Esophagus muscularis mucosa (tissue), 4 donors: ENCODE measurements at regions not wholly inside any gene's neighbourhood (a gene's known extent, or its start where the extent isn't known, plus 50 kb on each side); places are given as distances from the start of the nearest gene placed in this dataset.

Experiments used
- DNase-seq: peaks from one replicate; pipeline ENCODE4 v3.0.0-alpha.2; 2017; ENCODE audit errors: extremely low spot score
- H3K27ac ChIP-seq, 4 donors: fragments of 200-600 bp; sonication (generic); replicated peaks in 1 of 4; 1 replicate in 3 of 4; 2 replicates in 1 of 4; pipeline ENCODE4 v1.5.1; 2016 to 2019; ENCODE audit warnings: mild to moderate bottlenecking in 1 of 4
- H3K27me3 ChIP-seq, 4 donors: fragments of 200-600 bp; sonication (generic); one replicate each; pipeline versions ENCODE4 v1.5.1 to v1.6.0; 2016 to 2019
- H3K36me3 ChIP-seq, 4 donors: fragments of 200-600 bp; sonication (generic); one replicate each; pipeline ENCODE4 v1.5.1; 2016 to 2019
- H3K4me1 ChIP-seq, 4 donors: fragments of 200-600 bp; sonication (generic); one replicate each; pipeline ENCODE4 v1.5.1; 2016 to 2019
- H3K4me3 ChIP-seq, 4 donors: fragments of 200-600 bp; sonication (generic); 1 replicate in 2 of 4; 2 replicates in 2 of 4; pipeline ENCODE4 v1.5.1; 2016 to 2019; ENCODE audit warnings: mild to moderate bottlenecking in 4 of 4, moderate library complexity in 1 of 4
- H3K9me3 ChIP-seq, 4 donors: fragments of 200-600 bp; sonication (generic); 1 replicate in 3 of 4; 2 replicates in 1 of 4; pipeline ENCODE4 v1.5.1; 2016 to 2019
- EP300 ChIP-seq: sonication (generic); formaldehyde crosslinking; IDR thresholded peaks from one replicate; pipeline ENCODE4 v1.6.1; 2017; ENCODE audit warnings: antibody characterized with exemption
- POLR2A ChIP-seq: fragments of 450-650 bp; IDR thresholded peaks from one replicate; pipeline ENCODE4 v1.6.1; 2017; ENCODE audit warnings: antibody characterized with exemption, moderate library complexity, mild to moderate bottlenecking, low read depth
- POLR2AphosphoS5 ChIP-seq, 2 donors: sonication (generic); formaldehyde crosslinking; IDR thresholded peaks; one replicate each; pipeline ENCODE4 v1.6.1; 2017; ENCODE audit warnings: antibody characterized with exemption in 2 of 2
- WGBS: methylation state at CpG from one replicate; pipeline ENCODE4 v1.1.5; 2018; 5-methylcytosine and 5-hydroxymethylcytosine counted together
- intact Hi-C: fragments of 100-400 bp; cut with DNase I; formaldehyde crosslinking; loops from one replicate; pipeline ENCODE4 v1.15.1; 2023
- TF ChIP-seq, protein P1 (sequence below), 3 experiments: fragments of 200-600 bp in 2 of 3; fragments of 450-650 bp in 1 of 3; sonication (generic) in 2 of 3; IDR thresholded peaks; one replicate each; pipeline ENCODE4 v1.5.1; 2017 to 2019; ENCODE audit warnings: antibody characterized with exemption in 3 of 3, mild to moderate bottlenecking in 2 of 3, moderate library complexity in 1 of 3

DNA sequence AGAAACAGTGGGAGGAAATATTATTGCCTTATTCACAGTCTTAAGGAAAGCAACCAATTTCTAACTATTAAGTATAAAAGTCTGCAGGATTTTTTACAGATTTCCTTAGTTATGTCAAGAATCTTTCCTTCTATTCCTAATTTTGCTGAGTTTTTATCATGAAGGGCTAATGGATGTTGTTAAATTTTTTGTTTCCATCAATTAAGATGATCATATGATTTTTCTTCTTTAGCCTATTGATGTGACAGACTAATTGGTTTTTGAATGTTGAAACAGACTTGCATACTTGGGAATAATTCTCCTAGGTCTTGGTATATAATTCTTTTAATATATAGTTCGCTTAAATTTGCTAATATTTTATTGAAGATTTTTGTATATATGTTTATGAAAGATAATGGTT lies 569.1 kb upstream of the KCND2 start:
- Histone ChIP-seq H3K27me3 (no peaks in the 10 kb centered on the region), H3K4me3 (no peak overlapping the region), H3K36me3 (no peaks in the 10 kb centered on the region), H3K9me3 (peaks cover 0 to 4% (median 0%) of the 10 kb centered on the region in 4 donors), H3K4me1 (no peaks in the 10 kb centered on the region), H3K27ac (no peak overlapping the region)
- WGBS: 84% methylated on average over 1 of the region's 1 CpG
- no peak for TF ChIP-seq POLR2A
- TF ChIP-seq EP300: no peak
- TF ChIP-seq, protein P1, sequence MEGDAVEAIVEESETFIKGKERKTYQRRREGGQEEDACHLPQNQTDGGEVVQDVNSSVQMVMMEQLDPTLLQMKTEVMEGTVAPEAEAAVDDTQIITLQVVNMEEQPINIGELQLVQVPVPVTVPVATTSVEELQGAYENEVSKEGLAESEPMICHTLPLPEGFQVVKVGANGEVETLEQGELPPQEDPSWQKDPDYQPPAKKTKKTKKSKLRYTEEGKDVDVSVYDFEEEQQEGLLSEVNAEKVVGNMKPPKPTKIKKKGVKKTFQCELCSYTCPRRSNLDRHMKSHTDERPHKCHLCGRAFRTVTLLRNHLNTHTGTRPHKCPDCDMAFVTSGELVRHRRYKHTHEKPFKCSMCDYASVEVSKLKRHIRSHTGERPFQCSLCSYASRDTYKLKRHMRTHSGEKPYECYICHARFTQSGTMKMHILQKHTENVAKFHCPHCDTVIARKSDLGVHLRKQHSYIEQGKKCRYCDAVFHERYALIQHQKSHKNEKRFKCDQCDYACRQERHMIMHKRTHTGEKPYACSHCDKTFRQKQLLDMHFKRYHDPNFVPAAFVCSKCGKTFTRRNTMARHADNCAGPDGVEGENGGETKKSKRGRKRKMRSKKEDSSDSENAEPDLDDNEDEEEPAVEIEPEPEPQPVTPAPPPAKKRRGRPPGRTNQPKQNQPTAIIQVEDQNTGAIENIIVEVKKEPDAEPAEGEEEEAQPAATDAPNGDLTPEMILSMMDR (IDR thresholded peaks at IDR 0.05): no peak
- TF ChIP-seq POLR2AphosphoS5 (IDR thresholded peaks at IDR 0.05): no peak
- no peak for DNase-seq
- intact Hi-C loops: no loop called here

DNA sequence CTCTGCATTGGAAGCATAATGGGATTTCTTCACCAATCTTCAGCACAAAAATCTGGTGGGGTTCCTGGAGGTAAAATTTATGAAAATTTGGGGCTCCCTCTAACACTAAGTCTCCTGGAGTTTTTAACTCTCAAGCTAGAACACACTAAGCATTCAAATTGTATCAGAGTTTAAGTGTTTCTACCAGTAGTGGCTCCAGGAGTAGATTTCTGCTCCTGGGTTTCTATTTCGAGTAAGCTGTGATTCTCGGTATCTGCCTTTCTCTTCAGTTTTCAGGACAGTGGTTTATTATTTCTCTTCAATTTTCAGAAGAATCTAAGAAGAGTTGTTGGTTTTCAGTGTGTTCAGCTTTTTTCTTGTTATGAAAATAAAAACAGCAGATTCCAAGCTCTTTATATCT lies 566.4 kb upstream of the KCND2 start:
- Histone ChIP-seq H3K9me3 (peaks cover 0 to 4% (median 0%) of the 10 kb centered on the region in 4 donors), H3K27ac (no peak overlapping the region), H3K4me1 (no peaks in the 10 kb centered on the region), H3K4me3 (no peak overlapping the region), H3K27me3 (no peaks in the 10 kb centered on the region), H3K36me3 (no peaks in the 10 kb centered on the region)
- WGBS: 85% methylated on average over 2 of the region's 2 CpGs
- intact Hi-C loops: no loop called here
- TF ChIP-seq EP300 (no peak), POLR2A (no peak)
- DNase-seq: no peak

DNA sequence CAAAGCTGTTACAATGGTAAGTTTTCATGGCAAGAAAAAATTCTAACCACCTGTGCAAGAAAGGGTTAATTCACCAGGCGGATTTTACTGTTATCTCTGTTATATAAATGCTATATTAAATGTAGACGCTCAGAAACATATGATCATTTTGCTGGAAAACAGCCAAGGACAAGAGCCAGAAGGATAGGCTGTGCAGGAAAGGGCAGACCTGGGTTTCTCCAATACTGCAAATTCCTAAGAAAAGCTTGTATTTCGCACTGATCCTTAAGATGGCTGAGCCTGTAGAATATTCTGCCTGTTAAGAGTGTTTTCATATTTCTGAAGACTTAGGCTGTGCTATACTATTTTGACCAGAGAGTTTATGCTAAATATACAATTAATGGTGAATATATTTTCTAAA lies 564.1 kb upstream of the KCND2 start:
- no peak for TF ChIP-seq POLR2A
- TF ChIP-seq EP300: no peak
- TF ChIP-seq, protein P1 (IDR thresholded peaks at IDR 0.05): no peak
- no peak for TF ChIP-seq POLR2AphosphoS5 (IDR thresholded peaks at IDR 0.05)

DNA sequence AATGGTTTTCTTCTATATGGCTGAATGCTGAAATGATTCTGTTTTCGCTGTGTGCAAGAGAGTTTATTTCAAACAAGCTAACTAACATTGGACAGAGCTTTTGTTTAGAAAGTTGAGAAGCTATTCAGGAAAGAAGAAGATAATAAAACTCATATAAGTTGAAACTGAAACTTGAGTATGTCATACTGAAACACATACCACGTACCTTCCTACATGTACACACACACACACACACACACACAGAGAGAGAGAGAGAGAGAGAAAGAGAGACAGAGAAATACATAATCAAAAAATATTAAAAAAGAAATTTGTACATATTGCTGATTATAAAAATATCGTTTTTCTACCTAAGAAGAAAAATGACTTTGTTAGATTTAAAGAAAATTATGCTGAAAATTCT lies 561.9 kb upstream of the KCND2 start:
- TF ChIP-seq POLR2AphosphoS5 (IDR thresholded peaks at IDR 0.05) (no peak), POLR2A (no peak), EP300 (no peak)
- TF ChIP-seq, protein P1 (IDR thresholded peaks at IDR 0.05): no peak
- intact Hi-C loops: no loop called here
- no peak overlapping the region for H3K27ac ChIP-seq
- 76% methylated on average over 3 of the region's 3 CpGs for WGBS
- no peaks in the 10 kb centered on the region for H3K4me1 ChIP-seq
- no peak overlapping the region for H3K4me3 ChIP-seq
- H3K9me3 ChIP-seq: no peaks in the 10 kb centered on the region
- H3K36me3 ChIP-seq: no peaks in the 10 kb centered on the region
- H3K27me3 ChIP-seq: no peaks in the 10 kb centered on the region
- no peak for DNase-seq

More for the DNA sequence above, 564.1 kb upstream of the KCND2 start:
- H3K4me1 ChIP-seq: no peaks in the 10 kb centered on the region
- H3K36me3 ChIP-seq: no peaks in the 10 kb centered on the region
- H3K9me3 ChIP-seq: no peaks in the 10 kb centered on the region
- 25% methylated on average over 3 of the region's 3 CpGs for WGBS
- no peak for DNase-seq
- H3K27ac ChIP-seq: no peak overlapping the region
- no peaks in the 10 kb centered on the region for H3K27me3 ChIP-seq
- intact Hi-C loops: no loop called here
- no peak overlapping the region for H3K4me3 ChIP-seq

DNA sequence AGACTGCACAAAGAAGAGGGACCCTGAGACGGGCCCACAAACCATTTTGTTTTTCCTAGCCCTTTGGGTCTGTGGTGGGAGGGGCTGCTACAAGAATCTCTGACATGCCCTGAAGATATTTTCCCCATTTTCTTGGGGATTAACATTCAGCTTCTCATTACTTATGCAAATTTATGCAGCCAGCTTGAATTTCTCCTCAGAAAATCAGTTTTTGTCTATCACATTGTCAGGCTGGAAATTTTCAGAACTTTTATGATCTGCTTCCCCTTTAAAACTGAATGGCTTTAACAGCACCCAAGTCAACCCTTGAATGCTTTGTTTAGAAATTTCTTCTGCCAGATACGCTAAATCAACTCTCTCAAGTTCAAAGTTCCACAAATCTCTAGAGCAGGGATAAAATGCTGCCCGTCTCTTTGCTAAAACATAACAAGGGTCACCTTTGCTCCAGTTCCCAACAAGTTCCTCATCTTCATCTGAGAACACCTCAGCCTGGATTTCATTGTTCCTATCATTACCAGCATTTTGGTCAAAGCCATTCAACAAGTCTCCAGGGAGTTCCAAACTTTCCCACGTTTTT lies 560.0 kb upstream of the KCND2 start:
- no peaks in the 10 kb centered on the region for H3K36me3 ChIP-seq
- H3K4me1 ChIP-seq: no peaks in the 10 kb centered on the region
- TF ChIP-seq POLR2A: no peak
- TF ChIP-seq POLR2AphosphoS5 (IDR thresholded peaks at IDR 0.05): no peak
- TF ChIP-seq, protein P1 (IDR thresholded peaks at IDR 0.05): no peak
- no peak for TF ChIP-seq EP300
- no peak overlapping the region for H3K27ac ChIP-seq
- no peak overlapping the region for H3K4me3 ChIP-seq
- no peaks in the 10 kb centered on the region for H3K27me3 ChIP-seq
- no peaks in the 10 kb centered on the region for H3K9me3 ChIP-seq
- WGBS: 58% methylated on average over 4 of the region's 4 CpGs
- intact Hi-C loops: no loop called here
- no peak for DNase-seq
